RWPE1 (cell line): ENCODE measurements at regions not wholly inside any gene's neighbourhood (a gene's known extent, or its start where the extent isn't known, plus 50 kb on each side); places are given as distances from the start of the nearest gene placed in this dataset.

Source experiments
- CTCF ChIA-PET: fragments of 350-600 bp; sonication (Branson Sonifier 250); formaldehyde crosslinking; extraction: SDS; loops from one replicate; lab custom pipeline; 2021; lab: Yijun Ruan, JAX
- POLR2A ChIA-PET: fragments of 400-600 bp; formaldehyde crosslinking; extraction: SDS; loops from one replicate; lab custom pipeline; 2020; ENCODE audit warnings: antibody characterized with exemption; ENCODE audit not compliant: low non-redundant PET; lab: Yijun Ruan, JAX
- DNase-seq: peaks from one replicate; pipeline ENCODE4 v3.0.0; 2012; ENCODE audit warnings: low spot score
- H3K27ac ChIP-seq: fragments of 450-650 bp; 2 replicates; pipeline ENCODE4 v1.5.1; 2017
- CTCF ChIP-seq: fragments of 450-650 bp; conservative IDR thresholded peaks from 2 replicates; pipeline ENCODE4 v1.5.1; 2017; ENCODE audit warnings: low read depth, mild to moderate bottlenecking

GRCh38 chr1:4944911-4945310, 290.5 kb downstream of the AJAP1 start:
- DNase-seq, result no peak
- TF ChIP-seq CTCF, result no peak
- H3K27ac ChIP-seq, result no peak overlapping the region
- POLR2A ChIA-PET, result no interaction called here
- CTCF ChIA-PET, result no interaction called here

GRCh38 chr1:4944072-4944471, 289.7 kb downstream of the AJAP1 start:
- CTCF ChIA-PET, result interaction anchor here (0.6 kb wide), 1 partner anchor 299 kb away, joined by 3 read pairs; no protein-coding TSS in a partner anchor

GRCh38 chr1:4939266-4939665, 284.9 kb downstream of the AJAP1 start:
- ChIA-PET POLR2A (no interaction called here), CTCF (no interaction called here)
- H3K27ac ChIP-seq, result no peak overlapping the region
- no peak for DNase-seq
- TF ChIP-seq CTCF, result no peak

More at GRCh38 chr1:4944072-4944471, 289.7 kb downstream of the AJAP1 start:
- POLR2A ChIA-PET, result no interaction called here
- DNase-seq, result no peak
- TF ChIP-seq CTCF, result no peak
- H3K27ac ChIP-seq, result no peak overlapping the region

GRCh38 chr1:4937876-4938534, 283.6 kb downstream of the AJAP1 start:
- no peak for TF ChIP-seq CTCF

GRCh38 chr1:4935807-4936206, 281.4 kb downstream of the AJAP1 start:
- no peak overlapping the region for H3K27ac ChIP-seq
- ChIA-PET CTCF (no interaction called here), POLR2A (no interaction called here)
- DNase-seq, result no peak
- no peak for TF ChIP-seq CTCF

More at GRCh38 chr1:4937876-4938534, 283.6 kb downstream of the AJAP1 start:
- no peak overlapping the region for H3K27ac ChIP-seq
- ChIA-PET POLR2A (no interaction called here), CTCF (no interaction called here)
- no peak for DNase-seq

- no peak for DNase-seq
- POLR2A ChIA-PET, result no interaction called here
- no peak for TF ChIP-seq CTCF
- CTCF ChIA-PET, result no interaction called here
- H3K27ac ChIP-seq, result no peak overlapping the region
These were observed 278.8 kb downstream of the AJAP1 start for GRCh38 chr1:4933232-4933631.
